ENCODE measurements at regions not wholly inside any gene's neighbourhood (a gene's known extent, or its start where the extent isn't known, plus 50 kb on each side); places are given as distances from the start of the nearest gene placed in this dataset.

DNA sequence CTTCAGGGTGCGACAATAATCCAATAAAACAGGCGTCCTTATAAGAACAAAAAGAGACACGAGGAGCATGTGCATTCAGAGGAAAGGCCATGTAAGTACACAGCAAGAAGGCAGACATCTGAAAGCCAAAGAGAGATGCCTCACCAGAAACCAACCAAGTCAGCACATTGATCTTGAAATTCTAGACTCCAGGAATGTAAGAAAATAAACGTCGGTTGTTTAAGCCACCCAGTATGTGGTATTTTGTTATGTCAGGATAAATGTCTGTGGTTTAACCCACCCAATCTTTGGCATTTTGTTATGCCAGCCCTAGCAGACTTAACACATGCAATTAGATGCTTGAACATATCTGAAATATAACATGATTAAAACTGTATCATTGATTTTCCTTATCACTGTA, 452.0 kb downstream of the SLITRK6 start:
- H3K9me3 ChIP-seq: no peaks in the 10 kb centered on the region
- TF ChIP-seq, protein P1, sequence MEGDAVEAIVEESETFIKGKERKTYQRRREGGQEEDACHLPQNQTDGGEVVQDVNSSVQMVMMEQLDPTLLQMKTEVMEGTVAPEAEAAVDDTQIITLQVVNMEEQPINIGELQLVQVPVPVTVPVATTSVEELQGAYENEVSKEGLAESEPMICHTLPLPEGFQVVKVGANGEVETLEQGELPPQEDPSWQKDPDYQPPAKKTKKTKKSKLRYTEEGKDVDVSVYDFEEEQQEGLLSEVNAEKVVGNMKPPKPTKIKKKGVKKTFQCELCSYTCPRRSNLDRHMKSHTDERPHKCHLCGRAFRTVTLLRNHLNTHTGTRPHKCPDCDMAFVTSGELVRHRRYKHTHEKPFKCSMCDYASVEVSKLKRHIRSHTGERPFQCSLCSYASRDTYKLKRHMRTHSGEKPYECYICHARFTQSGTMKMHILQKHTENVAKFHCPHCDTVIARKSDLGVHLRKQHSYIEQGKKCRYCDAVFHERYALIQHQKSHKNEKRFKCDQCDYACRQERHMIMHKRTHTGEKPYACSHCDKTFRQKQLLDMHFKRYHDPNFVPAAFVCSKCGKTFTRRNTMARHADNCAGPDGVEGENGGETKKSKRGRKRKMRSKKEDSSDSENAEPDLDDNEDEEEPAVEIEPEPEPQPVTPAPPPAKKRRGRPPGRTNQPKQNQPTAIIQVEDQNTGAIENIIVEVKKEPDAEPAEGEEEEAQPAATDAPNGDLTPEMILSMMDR (IDR thresholded peaks at IDR 0.05; ENCODE audit: low read depth, low read length): no peak

DNA sequence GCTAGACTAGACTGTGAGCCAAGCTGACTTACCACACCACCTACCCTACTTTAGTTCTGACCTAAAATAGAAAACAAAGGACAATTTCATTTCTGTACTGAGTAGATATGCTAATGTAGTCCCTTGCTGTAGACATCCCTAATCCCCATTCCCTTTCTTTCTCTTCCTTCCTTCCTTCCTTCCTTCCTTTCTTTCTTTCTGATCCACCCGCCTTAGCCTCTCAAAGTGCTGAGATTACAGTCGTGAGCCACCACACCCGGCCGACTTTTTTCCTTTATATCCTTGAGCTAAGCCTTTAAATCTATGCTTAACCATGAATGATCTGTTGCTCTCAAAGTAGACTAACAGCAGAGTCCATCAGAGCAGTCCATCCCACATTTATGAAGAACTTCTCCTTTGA, 465.0 kb downstream of the SLITRK6 start:
- DNase-seq: no peak

More for the DNA sequence above, 452.0 kb downstream of the SLITRK6 start:
- Histone ChIP-seq H3K4me3 (ENCODE audit: low read depth, low read length) (no peak overlapping the region), H3K4me1 (no peaks in the 10 kb centered on the region), H3K27me3 (no peaks in the 10 kb centered on the region), H3K36me3 (no peaks in the 10 kb centered on the region)
- DNase-seq: no peak

DNA sequence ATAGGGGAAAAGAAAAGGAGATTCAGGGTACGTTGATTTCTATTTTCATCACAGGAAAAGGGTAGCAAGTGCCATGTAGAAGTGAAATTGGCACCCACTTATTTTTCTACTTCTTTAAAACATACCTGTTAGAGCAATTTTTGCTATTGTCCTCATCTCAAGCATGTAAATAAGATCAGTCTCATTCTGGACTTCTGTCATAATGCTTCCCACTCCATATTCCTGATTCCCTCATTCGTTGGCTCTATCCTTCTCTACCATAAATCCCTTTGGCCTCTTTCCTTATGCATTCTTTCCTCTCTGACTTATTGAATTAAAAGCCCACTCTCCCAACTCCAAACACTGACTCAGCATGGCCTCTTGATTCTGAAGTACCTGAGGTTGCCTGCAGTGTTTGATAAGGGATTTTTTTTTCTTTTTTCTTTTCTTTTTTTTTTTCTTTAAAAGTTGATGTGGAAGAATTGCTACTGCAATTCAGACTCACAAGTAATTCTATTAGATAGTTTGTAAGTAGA, 465.7 kb downstream of the SLITRK6 start:
- TF ChIP-seq, protein P1 (IDR thresholded peaks at IDR 0.05; ENCODE audit: low read depth, low read length): no peak
- H3K4me3 ChIP-seq (ENCODE audit: low read depth, low read length): no peak overlapping the region
- no peaks in the 10 kb centered on the region for H3K9me3 ChIP-seq
- no peak for DNase-seq
- H3K4me1 ChIP-seq: no peaks in the 10 kb centered on the region
- no peaks in the 10 kb centered on the region for H3K27me3 ChIP-seq
- no peaks in the 10 kb centered on the region for H3K36me3 ChIP-seq

More for the DNA sequence above, 465.0 kb downstream of the SLITRK6 start:
- TF ChIP-seq, protein P1 (IDR thresholded peaks at IDR 0.05; ENCODE audit: low read depth, low read length): no peak
- Histone ChIP-seq H3K36me3 (no peaks in the 10 kb centered on the region), H3K27me3 (no peaks in the 10 kb centered on the region), H3K4me3 (ENCODE audit: low read depth, low read length) (no peak overlapping the region), H3K4me1 (no peaks in the 10 kb centered on the region), H3K9me3 (no peaks in the 10 kb centered on the region)

DNA sequence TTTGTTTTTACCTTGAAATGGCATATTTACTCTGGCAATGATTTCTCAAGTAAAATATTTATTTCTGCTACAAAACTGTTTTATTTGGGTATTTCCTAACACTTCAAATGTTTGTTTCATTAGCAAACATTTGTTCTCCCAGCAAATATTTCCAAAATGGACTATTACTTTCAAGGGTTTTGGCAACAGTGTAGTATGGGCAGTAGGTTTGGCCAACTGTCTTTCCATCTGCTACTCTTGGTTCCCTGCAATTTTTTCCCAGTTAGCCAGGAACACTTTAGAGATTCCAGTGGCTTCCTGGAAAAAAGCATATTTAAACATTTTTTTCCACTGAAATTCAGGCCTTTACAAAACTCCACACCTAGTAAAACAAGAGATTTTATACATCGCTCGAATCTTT, 466.6 kb downstream of the SLITRK6 start:
- no peak for DNase-seq
- Histone ChIP-seq H3K9me3 (no peaks in the 10 kb centered on the region), H3K4me1 (no peaks in the 10 kb centered on the region), H3K36me3 (no peaks in the 10 kb centered on the region), H3K27me3 (no peaks in the 10 kb centered on the region), H3K4me3 (ENCODE audit: low read depth, low read length) (no peak overlapping the region)
- TF ChIP-seq, protein P1 (IDR thresholded peaks at IDR 0.05; ENCODE audit: low read depth, low read length): no peak

DNA sequence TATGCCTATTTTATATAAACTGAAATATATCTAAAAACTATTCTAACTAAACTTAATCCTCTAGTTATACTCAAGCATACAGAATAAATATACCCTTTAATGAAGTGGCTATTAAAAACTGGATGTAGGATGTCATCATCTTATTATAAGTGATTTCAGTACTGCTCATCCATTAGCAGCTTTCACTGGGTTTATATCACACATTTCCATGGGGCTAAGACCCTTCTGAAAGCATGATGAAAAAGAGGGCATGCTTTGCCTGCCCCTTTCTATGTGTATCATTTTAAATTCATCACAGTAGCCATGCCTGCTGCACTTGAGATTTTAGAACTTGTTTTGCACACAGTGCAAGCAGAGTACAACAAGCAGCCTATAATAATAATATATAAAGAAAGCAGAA, 477.5 kb downstream of the SLITRK6 start:
- TF ChIP-seq, protein P1 (IDR thresholded peaks at IDR 0.05; ENCODE audit: low read depth, low read length): no peak

DNA sequence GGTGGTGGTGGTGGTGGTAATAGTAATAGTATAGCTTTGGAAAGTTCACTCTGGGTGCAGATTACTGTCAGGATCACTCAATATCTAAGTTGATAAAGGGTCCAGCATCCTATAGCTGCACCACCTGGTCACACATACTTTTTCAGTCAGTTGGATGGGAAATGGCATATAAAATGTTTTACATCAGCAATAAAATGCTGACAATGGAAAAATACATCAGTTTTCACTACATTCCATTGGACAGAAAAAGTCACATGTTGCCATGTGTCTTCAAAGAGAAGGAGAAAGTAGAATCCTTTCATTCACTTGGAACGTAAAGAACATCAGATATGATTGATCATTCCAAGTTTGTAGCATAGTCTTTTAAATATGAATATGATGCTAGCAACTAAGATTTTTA, 481.4 kb downstream of the SLITRK6 start:
- peaks cover 9% of the 10 kb centered on the region for H3K4me1 ChIP-seq
- H3K4me3 ChIP-seq (ENCODE audit: low read depth, low read length): no peak overlapping the region
- H3K36me3 ChIP-seq: no peaks in the 10 kb centered on the region
- H3K27me3 ChIP-seq: no peaks in the 10 kb centered on the region
- H3K9me3 ChIP-seq: no peaks in the 10 kb centered on the region
- TF ChIP-seq, protein P1 (IDR thresholded peaks at IDR 0.05; ENCODE audit: low read depth, low read length): no peak
- no peak for DNase-seq

More for the DNA sequence above, 477.5 kb downstream of the SLITRK6 start:
- DNase-seq: no peak
- H3K4me3 ChIP-seq (ENCODE audit: low read depth, low read length): no peak overlapping the region
- no peaks in the 10 kb centered on the region for H3K9me3 ChIP-seq
- no peaks in the 10 kb centered on the region for H3K36me3 ChIP-seq
- H3K4me1 ChIP-seq: no peaks in the 10 kb centered on the region
- H3K27me3 ChIP-seq: no peaks in the 10 kb centered on the region

Measured in BE2C (cell line).